Left cardiac atrium (tissue), 4 donors: ENCODE measurements at regions not wholly inside any gene's neighbourhood (a gene's known extent, or its start where the extent isn't known, plus 50 kb on each side); places are given as distances from the start of the nearest gene placed in this dataset.
"Not testable (repeated sequence)": the region's sequence is repeated elsewhere in the genome, so short reads cannot be mapped to it uniquely, and the experiment has no call there.

Experiments used
- ATAC-seq, 2 donors: fragments of 200-7000 bp; cut with Tn5 transposase; one replicate each; pipeline ENCODE4 v1.9.1; 2020; ENCODE audit warnings: mild to moderate bottlenecking in 2 of 2, moderate library complexity in 2 of 2
- DNase-seq: peaks from one replicate; pipeline ENCODE4 v3.0.0-alpha.2; 2020
- intact Hi-C, 2 donors: fragments of 100-400 bp; cut with DNase I; formaldehyde crosslinking; loops; one replicate each; pipeline versions ENCODE4 v1.14.1 to v1.15.1; 2022 to 2023
- donor health status: DM: no; HTN: yes; CAD: no.
- donor health status: DM: no; HTN: yes; CAD: no; lungs with severe emphysema.
- donor health status: DM: yes; HTN: yes; CAD: no.
- donor health status: Dilated cardiomyopathy.

DNA sequence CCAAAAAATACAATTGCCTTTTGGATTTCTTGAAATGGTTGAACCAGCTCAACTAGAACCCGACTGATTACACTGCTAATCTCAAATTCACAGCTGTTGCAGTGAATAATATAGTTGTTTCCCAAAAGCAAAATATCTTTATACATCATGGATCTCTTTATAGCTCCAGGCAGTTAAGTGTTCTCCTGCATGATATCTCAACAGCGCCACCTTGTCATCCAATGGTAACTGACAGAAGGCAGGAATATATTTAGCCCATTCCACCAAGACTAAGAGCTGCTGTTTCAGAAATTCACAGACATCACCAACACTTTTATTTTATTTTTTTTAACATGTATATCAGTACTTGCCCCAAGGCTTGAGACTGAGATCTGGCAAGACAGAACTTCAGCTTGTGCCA, 1141.0 kb upstream of the PRR20A start:
- intact Hi-C loops = no loop called here
- DNase-seq = no peak
- ATAC-seq = no peak

DNA sequence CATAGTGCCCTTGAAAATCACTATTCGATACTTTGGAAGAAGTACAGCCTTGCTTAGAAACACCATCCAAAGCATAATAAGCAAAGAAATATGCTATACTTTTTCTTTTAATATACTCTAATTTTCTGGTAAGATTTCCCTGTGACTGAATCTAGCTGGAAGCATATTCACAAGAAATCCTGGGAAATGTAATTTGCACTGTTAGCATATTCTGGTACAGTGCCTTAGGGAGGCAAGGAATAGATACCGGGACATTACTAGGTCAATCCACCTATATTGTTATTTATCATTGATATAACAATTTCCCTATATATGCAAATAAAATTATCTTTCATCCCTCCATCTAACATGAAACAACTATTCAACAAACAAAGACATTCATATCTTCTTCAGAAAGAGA, 1131.3 kb upstream of the PRR20A start:
- intact Hi-C loops = no loop called here
- ATAC-seq (no peak), DNase-seq (no peak)

DNA sequence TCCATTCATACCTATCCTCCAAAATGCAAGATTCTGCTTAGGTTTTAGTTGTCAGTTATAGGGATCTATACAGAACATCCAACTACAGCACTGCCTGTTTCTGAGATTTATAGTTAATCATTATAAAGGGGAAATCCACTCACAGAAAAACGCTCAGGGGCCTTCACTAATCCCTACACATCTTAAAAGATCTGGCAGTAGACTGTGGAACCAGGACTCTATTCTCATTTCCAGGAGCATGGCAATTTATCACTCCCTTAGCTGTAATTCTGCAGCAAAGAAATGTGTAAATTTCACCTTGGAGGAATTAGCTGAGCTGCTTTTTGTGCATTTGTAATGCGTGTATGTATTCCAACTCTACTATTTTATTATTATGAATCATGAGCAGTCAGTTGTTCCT, 1128.1 kb upstream of the PRR20A start:
- ATAC-seq (no peak), DNase-seq (no peak)
- intact Hi-C loops = no loop called here

DNA sequence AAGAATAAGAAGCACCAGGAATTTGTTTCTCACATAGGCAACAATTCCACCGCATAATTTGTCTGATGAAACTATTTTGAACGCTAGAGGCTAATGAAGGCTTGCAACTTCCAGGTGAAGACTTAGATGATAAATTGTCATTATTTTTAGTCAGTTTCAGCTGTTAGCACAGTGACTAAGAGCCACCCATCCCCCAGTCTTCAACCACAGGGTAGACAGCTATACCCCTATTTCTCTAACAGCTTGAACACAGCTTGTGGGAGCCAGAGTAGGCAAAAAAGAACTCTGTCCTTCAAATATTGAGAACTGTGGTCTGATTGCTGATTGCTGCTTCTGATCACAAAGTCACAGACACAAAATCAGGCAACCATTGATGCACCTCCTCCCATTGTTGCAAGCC, 1124.8 kb upstream of the PRR20A start:
- no peak for DNase-seq
- intact Hi-C loops = no loop called here
- no peak for ATAC-seq

DNA sequence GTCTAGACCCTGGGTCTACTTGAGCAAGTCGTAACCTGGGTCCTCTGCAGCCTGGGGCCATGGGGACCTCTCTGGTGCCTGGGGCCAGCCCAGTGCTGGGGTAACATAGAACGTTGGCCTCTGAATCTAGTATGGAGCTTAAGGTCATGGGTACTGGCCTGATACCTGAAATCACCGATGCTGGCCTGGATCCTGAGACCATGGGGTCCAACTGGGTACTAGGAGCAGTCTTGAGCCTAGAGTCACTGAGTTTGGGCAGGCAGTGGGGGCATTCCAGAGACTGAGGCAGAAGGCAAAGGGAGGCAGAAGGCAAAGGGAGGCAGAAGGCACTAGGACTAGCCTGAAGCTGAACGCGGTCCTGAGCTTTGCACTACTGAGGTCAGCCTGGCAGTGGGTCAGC, 1121.1 kb upstream of the PRR20A start:
- intact Hi-C loops = no loop called here
- no peak for ATAC-seq
- no peak for DNase-seq

DNA sequence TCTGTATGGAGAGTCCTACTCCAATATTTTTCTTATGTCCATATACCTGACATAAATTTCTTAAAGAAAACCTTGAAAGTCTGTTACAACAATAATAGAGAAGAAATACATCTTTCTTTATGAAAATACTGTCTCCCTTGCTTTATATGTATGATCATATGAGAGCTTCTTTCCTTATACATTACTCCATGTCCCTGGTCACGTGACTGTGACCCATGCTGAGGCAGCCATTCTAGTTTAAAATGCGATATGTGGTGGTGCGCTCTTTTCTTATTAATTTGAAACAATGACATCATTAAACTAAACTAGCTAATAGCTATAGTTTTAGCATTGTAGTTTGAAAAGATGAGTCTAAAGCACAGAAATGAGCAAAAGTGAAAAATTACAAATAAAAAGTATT, 1120.3 kb upstream of the PRR20A start:
- ATAC-seq (no peak), DNase-seq (no peak)
- intact Hi-C loops = no loop called here

DNA sequence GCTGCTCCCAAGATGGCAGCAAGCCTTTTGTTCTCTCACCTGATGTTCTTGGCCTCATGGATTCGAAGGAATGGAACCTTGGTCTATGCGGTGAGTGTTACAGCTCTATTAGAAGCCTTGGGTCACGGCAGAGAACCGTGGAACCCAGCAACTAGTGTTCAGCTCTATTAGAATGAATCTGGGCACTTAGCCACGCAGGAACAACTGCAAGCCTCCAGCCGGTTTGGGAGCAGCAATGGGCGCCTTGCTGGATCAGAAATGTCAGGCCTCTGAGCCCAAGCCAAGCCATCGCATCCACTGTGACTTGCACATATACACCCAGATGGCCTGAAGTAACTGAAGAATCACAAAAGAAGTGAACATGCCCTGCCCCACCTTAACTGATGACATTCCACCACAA, 1100.7 kb upstream of the PRR20A start:
- intact Hi-C loops = no loop called here
- DNase-seq (no peak), ATAC-seq (no peak)

DNA sequence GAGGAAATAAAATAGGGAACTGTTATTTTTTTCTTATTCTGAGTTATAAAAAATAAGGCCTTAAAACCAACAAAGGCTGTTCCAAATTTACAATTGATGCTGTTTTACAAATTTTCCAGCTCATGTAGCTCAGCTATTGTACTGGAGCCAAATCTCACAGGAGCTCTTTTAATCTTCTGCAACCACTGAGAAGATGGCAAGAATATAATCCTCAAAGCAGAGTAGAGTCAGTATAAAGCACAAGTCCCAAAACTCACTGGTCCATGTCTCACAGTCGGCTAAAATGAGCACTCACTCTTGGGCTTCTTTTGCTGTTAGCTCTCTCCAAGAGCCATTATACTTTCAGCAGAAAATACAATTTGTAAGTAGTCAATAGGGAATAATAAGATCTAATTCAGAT, 1074.4 kb upstream of the PRR20A start:
- no peak for ATAC-seq
- intact Hi-C loops = no loop called here
- DNase-seq = no peak

DNA sequence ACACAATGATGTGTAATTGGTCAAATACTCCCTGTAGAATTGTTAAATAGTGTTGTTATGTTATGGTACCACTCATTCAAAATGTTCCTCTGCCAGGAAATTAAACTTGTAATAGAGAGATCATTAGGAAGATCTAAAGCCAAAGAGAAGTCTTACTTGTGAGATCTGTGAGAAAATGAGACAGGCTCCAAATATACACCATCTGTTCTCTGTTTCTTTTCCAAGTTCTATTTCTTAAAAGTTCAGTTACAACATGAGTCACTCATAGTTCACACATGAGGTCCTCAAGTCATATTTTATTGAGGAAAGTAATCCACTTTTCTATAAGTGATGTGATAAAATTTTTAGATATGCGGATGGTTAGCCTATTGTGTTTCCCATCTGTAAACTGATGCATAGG, 1038.1 kb upstream of the PRR20A start:
- no peak for ATAC-seq
- intact Hi-C loops = no loop called here
- DNase-seq = no peak

DNA sequence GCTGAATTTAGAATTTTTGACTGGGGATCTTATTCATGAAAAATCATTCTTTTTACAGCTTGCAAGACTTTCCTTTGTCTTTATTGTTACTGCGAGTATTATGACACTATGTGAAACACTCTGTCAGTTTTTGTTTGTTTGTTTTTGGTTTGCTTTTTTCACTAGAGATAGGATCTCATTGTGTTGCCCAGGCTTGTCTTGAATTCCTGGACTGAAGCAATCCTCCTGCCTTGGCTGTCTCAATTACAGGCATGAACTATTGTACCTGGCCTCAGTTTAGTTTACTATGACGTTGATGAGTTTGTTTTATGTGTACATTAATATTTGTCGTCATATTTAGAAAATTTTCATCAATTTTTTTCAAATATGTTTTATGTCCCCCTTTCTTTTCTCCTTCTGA, 1030.0 kb upstream of the PRR20A start:
- DNase-seq = no peak
- intact Hi-C loops = no loop called here

DNA sequence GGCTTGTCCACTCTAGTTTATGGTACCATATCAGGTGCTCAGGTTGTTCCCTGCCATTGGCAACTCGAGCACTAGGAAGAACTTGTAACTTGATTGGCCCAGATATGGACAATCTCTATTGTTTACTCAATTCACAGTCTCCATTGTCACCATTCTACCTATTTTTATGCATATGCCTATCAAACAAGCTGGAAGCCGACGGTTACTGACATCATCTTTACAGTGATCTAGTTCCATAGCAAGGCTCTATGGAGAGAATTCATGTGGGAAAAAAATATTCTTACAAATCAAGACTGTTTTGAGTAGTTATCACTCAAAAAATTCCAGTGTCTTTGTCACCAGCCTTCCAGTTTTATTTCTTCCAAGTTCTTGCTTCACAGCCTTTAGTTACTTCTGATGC, 1006.2 kb upstream of the PRR20A start:
- ATAC-seq (no peak), DNase-seq (no peak)
- intact Hi-C loops = no loop called here

More for the DNA sequence above, 1030.0 kb upstream of the PRR20A start:
- no peak for ATAC-seq

DNA sequence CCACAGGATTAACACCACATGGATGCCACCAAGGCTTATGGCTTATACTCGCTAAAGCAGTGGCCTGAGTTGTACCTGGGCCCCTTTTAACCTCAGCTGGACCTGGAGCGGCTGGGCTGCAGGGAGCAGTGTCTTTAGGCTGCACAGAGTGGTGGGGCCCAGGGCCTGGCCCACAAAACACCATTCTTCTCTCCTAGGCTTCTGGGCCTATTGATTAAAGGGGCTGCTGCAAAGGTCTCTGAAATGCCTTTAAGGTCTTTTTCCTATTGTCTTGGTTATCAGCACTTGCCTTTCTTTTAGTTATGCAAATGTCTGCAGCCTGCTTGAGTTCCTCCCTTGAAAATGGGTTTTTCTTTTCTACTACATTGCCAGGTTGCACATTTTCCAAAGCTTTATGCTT, 973.9 kb upstream of the PRR20A start:
- intact Hi-C loops = no loop called here
- DNase-seq (no peak), ATAC-seq (no peak)

DNA sequence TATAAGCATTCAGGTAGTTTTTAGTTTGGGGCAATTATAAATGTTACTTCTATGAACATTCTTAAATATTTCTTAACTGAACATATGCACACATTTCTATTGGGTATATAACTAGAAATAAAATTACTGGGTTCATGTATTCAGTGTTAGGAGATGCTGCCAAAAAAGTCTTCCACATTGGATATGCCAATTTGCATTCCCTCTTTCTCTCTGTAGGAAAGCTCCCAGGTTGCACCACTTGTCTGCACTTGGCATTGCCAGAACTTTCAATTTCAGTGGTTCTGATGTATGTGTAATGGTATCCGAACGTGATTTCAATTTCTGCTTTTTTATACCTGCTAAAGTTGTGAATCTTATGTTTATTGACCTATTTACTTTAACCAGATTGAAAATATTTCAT, 972.1 kb upstream of the PRR20A start:
- ATAC-seq (no peak), DNase-seq (no peak)
- intact Hi-C loops = no loop called here

DNA sequence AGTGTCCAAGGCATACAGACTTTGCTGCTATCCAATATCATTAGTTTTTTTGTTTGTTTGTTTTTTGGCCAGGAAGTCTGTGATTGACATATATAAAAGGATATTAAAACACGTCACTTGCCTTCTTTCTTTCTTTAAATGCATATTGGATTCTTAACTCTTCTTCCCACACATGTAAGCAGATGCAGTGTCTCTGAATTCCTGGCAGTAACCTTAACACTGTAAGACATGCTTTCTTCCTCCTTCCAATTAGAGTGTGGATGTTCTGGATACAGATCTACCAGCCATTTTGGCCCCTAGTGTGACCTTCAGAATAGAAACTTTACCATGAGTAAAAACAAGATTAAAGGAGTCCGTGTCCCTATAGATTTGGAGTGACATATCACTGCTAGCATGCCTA, 967.4 kb upstream of the PRR20A start:
- ATAC-seq = no peak

DNA sequence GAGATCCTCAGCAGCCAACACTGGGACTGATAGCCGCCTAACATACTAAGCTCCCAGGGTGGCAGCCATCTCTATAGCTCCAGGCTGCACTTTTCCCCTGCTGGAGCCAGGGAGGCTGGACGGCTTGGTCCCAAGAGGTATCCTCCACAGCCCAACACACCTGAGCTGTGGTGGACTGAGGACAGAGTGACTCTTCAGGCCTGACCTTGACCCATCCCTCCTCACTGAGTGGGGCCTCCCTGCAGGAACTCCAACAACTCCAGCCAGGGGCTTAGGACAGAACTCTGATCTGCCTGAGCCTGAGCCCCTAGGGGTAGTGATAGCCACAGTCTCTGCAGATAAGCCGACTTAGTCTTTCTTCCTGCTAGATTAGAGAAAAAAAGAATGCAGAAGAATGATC, 958.1 kb upstream of the PRR20A start:
- no peak for DNase-seq

More for the DNA sequence above, 967.4 kb upstream of the PRR20A start:
- DNase-seq = no peak
- intact Hi-C loops = no loop called here

DNA sequence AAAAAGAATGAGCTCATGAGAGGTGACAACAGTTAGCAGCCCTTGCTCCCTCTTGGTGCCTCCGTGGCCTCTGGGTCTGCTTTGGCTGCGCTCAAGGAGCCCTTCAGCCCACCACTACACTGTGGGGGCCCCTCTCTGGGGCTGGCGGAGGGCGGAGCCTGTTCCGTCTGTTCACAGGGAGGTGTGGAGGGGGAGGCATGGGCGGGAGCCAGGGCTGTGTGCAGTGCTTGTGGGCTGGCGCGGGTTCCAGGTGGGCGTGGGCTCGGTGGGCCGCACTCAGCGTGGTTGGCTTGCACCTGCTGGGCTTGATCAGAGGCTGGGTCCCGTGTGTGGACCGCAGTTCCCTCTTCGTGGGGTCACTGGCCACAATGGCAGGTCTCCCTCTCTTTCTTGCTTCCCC, 953.4 kb upstream of the PRR20A start:
- ATAC-seq = no peak
- DNase-seq = no peak
- intact Hi-C loops = no loop called here

More for the DNA sequence above, 958.1 kb upstream of the PRR20A start:
- intact Hi-C loops = no loop called here
- ATAC-seq = no peak

DNA sequence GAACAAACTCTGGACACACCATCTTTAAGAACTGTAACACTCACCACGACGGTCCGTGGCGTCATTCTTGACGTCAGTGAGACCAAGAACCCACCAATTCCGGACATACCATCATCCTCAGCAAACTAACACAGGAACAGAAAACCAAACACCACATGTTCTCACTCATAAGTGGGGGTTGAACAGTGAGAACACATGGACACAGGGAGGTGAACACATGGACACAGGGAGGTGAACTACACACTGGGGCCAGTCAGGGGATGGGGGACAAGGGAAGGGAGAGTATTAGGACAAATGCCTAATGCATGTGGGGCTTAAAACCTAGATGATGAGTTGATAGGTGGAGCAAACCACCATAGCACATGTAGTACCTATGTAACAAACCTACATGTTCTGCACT, 952.1 kb upstream of the PRR20A start:
- intact Hi-C loops, DNase-seq, ATAC-seq: not testable (repeated sequence)

DNA sequence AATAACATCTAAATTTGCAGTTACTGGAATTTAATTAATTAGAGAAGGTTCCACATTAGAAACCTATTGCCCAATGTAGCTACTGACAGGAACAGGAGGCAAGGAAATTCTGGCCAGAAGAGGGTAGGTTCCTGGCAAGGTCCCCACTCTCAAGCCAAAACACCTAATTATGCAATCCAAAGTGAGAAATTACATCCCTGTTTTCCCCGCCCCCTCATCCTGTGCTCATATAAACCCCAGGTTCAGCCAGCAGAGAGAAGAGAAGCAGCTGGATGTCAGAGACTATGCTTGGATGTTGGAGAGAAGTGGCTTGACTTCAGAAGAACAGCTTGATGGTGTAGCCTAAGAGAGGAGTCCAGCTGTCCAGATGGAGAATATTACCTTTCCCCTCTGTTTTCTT, 951.3 kb upstream of the PRR20A start:
- DNase-seq (no peak), ATAC-seq (no peak)
- intact Hi-C loops = no loop called here

DNA sequence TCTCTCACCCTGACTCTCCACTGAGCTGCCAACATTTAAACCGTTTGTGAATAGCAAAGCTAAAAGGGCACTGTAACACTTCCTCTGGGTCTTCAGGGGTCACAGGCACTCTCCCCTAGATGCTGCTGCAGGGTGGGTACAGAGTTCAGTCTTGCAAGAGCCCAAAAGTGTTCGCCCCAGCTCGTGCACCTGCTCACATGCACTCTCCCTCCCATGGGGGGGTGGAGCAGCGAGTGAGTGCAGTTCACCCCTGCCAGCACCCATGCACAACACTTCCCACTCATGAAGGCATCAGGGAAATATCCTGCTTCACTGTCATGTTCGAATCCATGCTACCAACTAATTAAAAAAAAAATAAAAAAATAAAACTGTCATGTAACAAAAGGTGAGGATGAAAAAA, 950.7 kb upstream of the PRR20A start:
- no peak for DNase-seq
- intact Hi-C loops = no loop called here
- no peak for ATAC-seq

DNA sequence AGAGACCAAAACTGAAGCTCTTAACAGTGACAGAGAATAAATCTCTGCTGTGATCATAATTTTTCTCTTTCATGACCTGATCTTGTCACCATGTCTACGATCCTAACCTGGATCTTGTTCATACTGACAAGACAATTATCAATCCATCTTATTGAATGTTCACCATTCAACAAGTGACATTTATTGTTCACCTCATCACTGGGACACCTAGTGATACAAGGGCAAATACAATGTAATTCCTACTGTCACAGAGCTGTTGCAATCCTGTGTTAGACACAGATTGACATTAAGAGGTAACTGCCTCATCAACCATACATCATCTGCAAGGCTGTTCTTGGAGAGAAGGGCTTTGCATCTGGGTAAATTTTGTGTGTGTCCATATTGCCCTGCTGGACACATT, 942.4 kb upstream of the PRR20A start:
- DNase-seq (no peak), ATAC-seq (no peak)
- intact Hi-C loops = no loop called here

DNA sequence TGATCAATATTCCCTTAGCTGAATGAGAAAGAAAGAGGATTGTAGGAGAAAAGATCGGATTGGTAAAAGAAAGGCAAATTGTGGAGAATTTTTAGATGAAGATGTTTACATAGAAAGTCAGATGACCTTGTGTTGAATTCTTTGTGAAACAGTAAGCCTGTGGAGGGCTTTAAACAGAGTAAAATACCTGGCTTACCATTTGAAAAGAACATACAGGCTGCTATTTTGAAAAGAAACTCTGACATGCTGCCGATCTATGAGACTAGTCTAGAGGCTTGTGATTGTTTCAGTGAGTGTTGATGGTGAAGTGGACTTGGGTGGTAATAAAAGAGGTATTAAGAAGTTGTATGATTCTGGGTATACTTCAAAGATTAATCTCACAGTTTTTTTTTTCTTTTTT, 938.9 kb upstream of the PRR20A start:
- intact Hi-C loops = no loop called here
- ATAC-seq = no peak
- no peak for DNase-seq

DNA sequence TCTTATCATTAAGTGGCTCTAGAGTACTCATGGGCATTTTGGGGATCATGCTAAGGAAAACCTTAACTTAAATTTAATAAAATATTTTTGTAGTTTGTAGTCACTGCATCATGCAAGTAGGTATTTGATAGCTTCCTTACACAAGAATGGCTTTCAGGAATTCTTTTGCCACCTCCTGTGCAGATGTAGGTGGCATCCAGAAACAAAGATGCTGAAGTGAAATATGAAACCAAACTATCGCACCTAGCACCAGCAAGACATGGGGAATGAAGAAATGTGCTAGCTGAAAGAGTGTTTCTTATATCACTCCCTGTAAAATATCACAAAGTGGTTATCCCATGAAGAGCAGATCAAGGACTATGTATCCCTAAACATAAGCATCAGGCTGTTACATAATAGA, 924.5 kb upstream of the PRR20A start:
- ATAC-seq = no peak
- DNase-seq = no peak
- intact Hi-C loops = no loop called here

DNA sequence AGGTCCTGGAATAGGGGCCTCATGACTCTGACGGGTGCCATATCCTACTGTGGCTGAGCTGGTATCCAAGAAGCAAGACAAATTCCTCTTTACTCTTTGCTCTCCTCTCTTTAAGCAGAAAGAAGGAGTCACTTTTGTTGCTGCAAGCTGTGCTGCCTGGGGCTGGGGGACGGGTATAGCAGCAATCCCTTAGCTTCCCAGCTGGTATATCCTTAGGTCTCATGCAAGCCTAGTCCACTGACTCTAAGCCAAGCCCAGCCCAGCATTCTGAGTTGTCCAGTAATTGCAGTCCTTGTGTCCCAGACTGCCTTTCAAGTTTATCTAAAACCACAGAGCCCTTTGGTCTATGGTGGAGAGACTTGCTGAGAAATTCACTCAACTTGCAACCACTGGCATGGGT, 893.0 kb upstream of the PRR20A start:
- intact Hi-C loops = no loop called here
- DNase-seq = no peak
- ATAC-seq = no peak
